Transverse colon (tissue), 4 donors: ENCODE measurements at regions not wholly inside any gene's neighbourhood (a gene's known extent, or its start where the extent isn't known, plus 50 kb on each side); places are given as distances from the start of the nearest gene placed in this dataset.

Source experiments
- DNase-seq: peaks from one replicate; pipeline ENCODE4 v3.0.0-alpha.2; 2019
- H3K27ac ChIP-seq, 4 donors: fragments of 200-600 bp; sonication (generic); 2 replicates each; pipeline ENCODE4 v1.5.1; 2016 to 2018; ENCODE audit warnings: inconsistent platforms in 4 of 4
- H3K27me3 ChIP-seq: fragments of 200-600 bp; sonication (generic); 2 replicates; pipeline ENCODE4 v1.5.1; 2017; ENCODE audit warnings: inconsistent platforms
- H3K36me3 ChIP-seq, 4 donors: fragments of 200-600 bp; sonication (generic); 2 replicates each; pipeline ENCODE4 v1.5.1; 2017 to 2019; ENCODE audit warnings: inconsistent platforms in 4 of 4
- H3K4me1 ChIP-seq, 4 donors: fragments of 200-600 bp; sonication (generic); 2 replicates each; pipeline ENCODE4 v1.5.1; 2017 to 2020; ENCODE audit warnings: inconsistent platforms in 4 of 4
- H3K4me3 ChIP-seq, 4 donors: fragments of 200-600 bp; sonication (generic); 1 replicate in 1 of 4; 2 replicates in 3 of 4; pipeline versions ENCODE4 v1.5.1 to v1.6.1; 2017 to 2019; ENCODE audit warnings: inconsistent platforms in 4 of 4
- H3K9me3 ChIP-seq, 2 donors: fragments of 200-600 bp; sonication (generic); 2 replicates each; pipeline ENCODE4 v1.5.1; 2017 to 2019; ENCODE audit warnings: inconsistent platforms in 2 of 2
- EP300 ChIP-seq: sonication (generic); formaldehyde crosslinking; IDR thresholded peaks from one replicate; pipeline ENCODE4 v1.6.1; 2017; ENCODE audit warnings: antibody characterized with exemption, low read depth
- POLR2A ChIP-seq: fragments of 450-650 bp; IDR thresholded peaks from one replicate; pipeline ENCODE4 v1.6.1; 2016; ENCODE audit warnings: antibody characterized with exemption, mild to moderate bottlenecking, moderate library complexity
- POLR2AphosphoS5 ChIP-seq, 3 donors: sonication (generic); formaldehyde crosslinking; IDR thresholded peaks; one replicate each; pipeline ENCODE4 v1.6.1; 2016; ENCODE audit warnings: antibody characterized with exemption in 3 of 3
- WGBS, 2 donors: methylation state at CpG; one replicate each; pipeline ENCODE4 v1.1.5; 2018; ENCODE audit warnings: low coverage in 1 of 2; 5-methylcytosine and 5-hydroxymethylcytosine counted together
- in situ Hi-C, 4 donors: fragments of 200-750 bp; cut with MboI; loops; one replicate each; pipeline versions ENCODE4 v1.15.0 to v1.15.1; 2017; ENCODE audit warnings: low sequenced_read_pairs in 3 of 4, low pct_ligation_motif_present in 1 of 4, low pct_unique_long_range_greater_than_20kb in 1 of 4
- intact Hi-C: fragments of 100-400 bp; cut with DNase I; formaldehyde crosslinking; loops from one replicate; pipeline ENCODE4 v1.15.1; 2023; ENCODE audit warnings: low total_unique reads
- TF ChIP-seq, protein P1 (sequence below), 5 experiments: fragments of 200-600 bp in 3 of 5; fragments of 450-650 bp in 2 of 5; sonication (generic) in 3 of 5; IDR thresholded peaks; 1 replicate in 2 of 5; 2 replicates in 3 of 5; pipeline ENCODE4 v1.5.1; 2016 to 2017; ENCODE audit warnings: antibody characterized with exemption in 5 of 5, inconsistent platforms in 3 of 5, mild to moderate bottlenecking in 2 of 5, moderate library complexity in 1 of 5

DNA sequence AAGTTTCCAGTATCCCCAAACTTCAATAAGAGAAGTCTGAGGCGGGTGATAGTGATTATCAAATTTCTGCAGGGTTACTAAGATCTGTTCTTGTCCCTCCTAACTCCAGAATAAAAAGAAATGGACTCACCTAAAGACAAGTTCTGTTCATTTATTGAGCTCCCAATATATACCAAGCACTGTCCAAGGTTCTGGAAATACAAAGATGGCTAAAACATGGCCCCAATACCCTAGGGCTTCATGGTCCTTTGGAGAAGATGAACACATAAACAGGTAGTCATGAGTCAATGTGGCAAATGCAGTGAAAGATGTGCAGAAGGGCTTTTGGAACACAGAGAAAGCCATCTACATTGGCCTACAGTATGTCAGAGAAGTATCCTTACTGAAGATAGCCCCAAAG lies 231.2 kb downstream of the PPP1R2C start:
- intact Hi-C loops = no loop called here
- Histone ChIP-seq H3K9me3 (no peaks in the 10 kb centered on the region), H3K27me3 (no peaks in the 10 kb centered on the region), H3K4me1 (no peaks in the 10 kb centered on the region), H3K4me3 (no peak overlapping the region), H3K36me3 (no peaks in the 10 kb centered on the region), H3K27ac (no peak overlapping the region)
- 66% methylated on average over 1 of the region's 1 CpG; no CpG with 5 or more reads in 1 of the 2 donors for WGBS, 2 donors
- no peak for TF ChIP-seq POLR2A
- TF ChIP-seq EP300 = no peak
- TF ChIP-seq, protein P1, sequence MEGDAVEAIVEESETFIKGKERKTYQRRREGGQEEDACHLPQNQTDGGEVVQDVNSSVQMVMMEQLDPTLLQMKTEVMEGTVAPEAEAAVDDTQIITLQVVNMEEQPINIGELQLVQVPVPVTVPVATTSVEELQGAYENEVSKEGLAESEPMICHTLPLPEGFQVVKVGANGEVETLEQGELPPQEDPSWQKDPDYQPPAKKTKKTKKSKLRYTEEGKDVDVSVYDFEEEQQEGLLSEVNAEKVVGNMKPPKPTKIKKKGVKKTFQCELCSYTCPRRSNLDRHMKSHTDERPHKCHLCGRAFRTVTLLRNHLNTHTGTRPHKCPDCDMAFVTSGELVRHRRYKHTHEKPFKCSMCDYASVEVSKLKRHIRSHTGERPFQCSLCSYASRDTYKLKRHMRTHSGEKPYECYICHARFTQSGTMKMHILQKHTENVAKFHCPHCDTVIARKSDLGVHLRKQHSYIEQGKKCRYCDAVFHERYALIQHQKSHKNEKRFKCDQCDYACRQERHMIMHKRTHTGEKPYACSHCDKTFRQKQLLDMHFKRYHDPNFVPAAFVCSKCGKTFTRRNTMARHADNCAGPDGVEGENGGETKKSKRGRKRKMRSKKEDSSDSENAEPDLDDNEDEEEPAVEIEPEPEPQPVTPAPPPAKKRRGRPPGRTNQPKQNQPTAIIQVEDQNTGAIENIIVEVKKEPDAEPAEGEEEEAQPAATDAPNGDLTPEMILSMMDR (IDR thresholded peaks at IDR 0.05) = no peak
- TF ChIP-seq POLR2AphosphoS5 (IDR thresholded peaks at IDR 0.05) = no peak
- DNase-seq = no peak
- in situ Hi-C loops = no loop called here

DNA sequence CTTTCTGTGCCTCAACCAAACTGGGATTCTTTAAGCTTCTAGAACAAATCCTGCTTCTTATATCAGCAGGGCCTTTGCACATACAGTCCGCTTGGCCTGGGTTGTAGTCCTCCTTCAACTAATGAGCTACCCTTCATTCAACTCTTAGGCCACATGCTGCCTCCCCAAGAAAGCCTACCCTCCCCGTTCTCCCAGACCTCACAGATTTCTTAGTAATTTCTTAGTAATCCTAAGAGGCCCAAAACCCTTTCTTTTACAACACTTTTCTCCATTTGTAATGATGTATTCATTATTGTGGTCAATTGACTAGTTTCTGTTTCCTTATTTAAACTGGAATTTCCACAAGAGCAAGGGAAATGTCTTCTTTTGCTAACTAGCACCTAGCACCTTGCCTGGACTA lies 233.1 kb downstream of the PPP1R2C start:
- DNase-seq = no peak
- intact Hi-C loops (no loop called here), in situ Hi-C loops (no loop called here)
- Histone ChIP-seq H3K9me3 (no peaks in the 10 kb centered on the region), H3K27me3 (no peaks in the 10 kb centered on the region), H3K4me3 (no peak overlapping the region), H3K27ac (no peak overlapping the region), H3K4me1 (no peaks in the 10 kb centered on the region), H3K36me3 (no peaks in the 10 kb centered on the region)
- TF ChIP-seq EP300 (no peak), POLR2A (no peak), POLR2AphosphoS5 (IDR thresholded peaks at IDR 0.05) (no peak)
- TF ChIP-seq, protein P1 (IDR thresholded peaks at IDR 0.05) = no peak
- WGBS, 2 donors = 67% methylated on average over 2 of the region's 2 CpGs; no CpG with 5 or more reads in 1 of the 2 donors

DNA sequence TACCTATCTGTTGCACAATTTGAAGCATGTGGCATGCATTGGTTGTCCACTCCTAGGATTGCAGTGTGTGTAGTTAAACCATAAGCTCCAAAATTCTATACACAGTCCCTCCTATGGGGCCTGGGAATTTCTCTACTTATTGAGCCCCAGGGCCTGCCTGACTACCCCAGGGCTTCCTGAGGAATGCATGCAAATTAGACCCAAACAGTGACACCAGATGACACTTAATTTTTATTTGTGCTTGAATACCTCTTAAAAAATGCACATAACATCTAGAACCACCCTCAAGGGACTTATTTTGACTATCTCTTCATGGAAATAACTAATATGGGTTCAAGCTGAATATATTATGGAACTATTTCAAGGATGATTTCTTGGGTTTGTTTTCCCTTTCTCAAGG lies 236.4 kb downstream of the PPP1R2C start:
- H3K27me3 ChIP-seq = no peaks in the 10 kb centered on the region
- H3K27ac ChIP-seq = no peak overlapping the region
- no peak for TF ChIP-seq POLR2A
- TF ChIP-seq EP300 = no peak
- TF ChIP-seq, protein P1 (IDR thresholded peaks at IDR 0.05) = no peak
- no peak for TF ChIP-seq POLR2AphosphoS5 (IDR thresholded peaks at IDR 0.05)
- H3K9me3 ChIP-seq = no peaks in the 10 kb centered on the region
- H3K36me3 ChIP-seq = no peaks in the 10 kb centered on the region
- H3K4me1 ChIP-seq = no peaks in the 10 kb centered on the region
- no peak for DNase-seq
- no peak overlapping the region for H3K4me3 ChIP-seq
- in situ Hi-C loops (no loop called here), intact Hi-C loops (no loop called here)

DNA sequence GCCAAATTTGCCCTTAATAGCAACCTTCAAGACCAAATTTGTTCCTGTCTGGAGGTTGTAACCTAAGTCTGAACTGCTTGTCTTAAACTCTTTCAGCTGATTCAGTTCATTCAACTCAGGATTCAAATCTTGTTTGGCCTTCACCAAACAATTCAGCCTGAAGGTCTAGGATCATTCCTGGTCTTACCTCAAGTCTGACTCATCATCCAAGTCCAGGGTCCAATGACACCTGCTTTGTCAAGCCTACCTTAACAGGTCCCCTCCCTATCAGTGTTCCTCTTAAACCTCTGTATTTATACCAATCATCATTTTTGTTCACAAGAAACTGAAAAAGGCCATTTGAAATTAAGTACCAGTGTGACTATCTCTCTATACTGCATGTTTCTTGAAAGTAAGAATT lies 237.8 kb downstream of the PPP1R2C start:
- in situ Hi-C loops (no loop called here), intact Hi-C loops (no loop called here)
- no peaks in the 10 kb centered on the region for H3K27me3 ChIP-seq
- TF ChIP-seq EP300 (no peak), POLR2A (no peak), POLR2AphosphoS5 (IDR thresholded peaks at IDR 0.05) (no peak)
- TF ChIP-seq, protein P1 (IDR thresholded peaks at IDR 0.05) = no peak
- no peaks in the 10 kb centered on the region for H3K9me3 ChIP-seq
- H3K4me3 ChIP-seq = no peak overlapping the region
- DNase-seq = no peak
- no peaks in the 10 kb centered on the region for H3K36me3 ChIP-seq
- H3K4me1 ChIP-seq = no peaks in the 10 kb centered on the region
- no peak overlapping the region for H3K27ac ChIP-seq
